ENCODE measurements at regions not wholly inside any gene's neighbourhood (a gene's known extent, or its start where the extent isn't known, plus 50 kb on each side); places are given as distances from the start of the nearest gene placed in this dataset.
A peak's percentile ranks its signal among the peaks of the same experiment; 100 is the strongest.

GRCh38 chr4:3644849-3645627 lies 112.8 kb upstream of the LRPAP1 start:
- no peak overlapping the region for H3K27ac Mint-ChIP-seq
- POLR2A ChIA-PET = no interaction called here

GRCh38 chr4:3643518-3644433 lies 111.6 kb upstream of the LRPAP1 start:
- H3K36me3 Mint-ChIP-seq = no peaks in the 10 kb centered on the region
- peak overlapping the region in 2 of 10 donors; percentile 24 to 31 for H3K27ac Mint-ChIP-seq
- peaks cover 0 to 14% (median 11%) of the 10 kb centered on the region in 5 donors for H3K27me3 Mint-ChIP-seq
- POLR2A ChIA-PET = no interaction called here
- DNase-seq (no peak), ATAC-seq (no peak)
- H3K4me3 Mint-ChIP-seq = no peak overlapping the region
- H3K9me3 Mint-ChIP-seq = no peaks in the 10 kb centered on the region
- no peaks in the 10 kb centered on the region for H3K4me1 Mint-ChIP-seq

More at GRCh38 chr4:3644849-3645627, 112.8 kb upstream of the LRPAP1 start:
- Mint-ChIP-seq H3K4me3 (no peak overlapping the region), H3K36me3 (no peaks in the 10 kb centered on the region), H3K27me3 (peaks cover 0 to 14% (median 7%) of the 10 kb centered on the region in 5 donors), H3K9me3 (no peaks in the 10 kb centered on the region), H3K4me1 (no peaks in the 10 kb centered on the region)
- no peak for ATAC-seq
- no peak for DNase-seq

GRCh38 chr4:3642806-3643517 lies 110.7 kb upstream of the LRPAP1 start:
- no peak overlapping the region for H3K27ac Mint-ChIP-seq
- no peaks in the 10 kb centered on the region for H3K9me3 Mint-ChIP-seq
- H3K27me3 Mint-ChIP-seq = peaks cover 0 to 14% (median 11%) of the 10 kb centered on the region in 5 donors
- H3K4me1 Mint-ChIP-seq = no peaks in the 10 kb centered on the region
- H3K36me3 Mint-ChIP-seq = no peaks in the 10 kb centered on the region
- DNase-seq = no peak
- no peak for ATAC-seq
- H3K4me3 Mint-ChIP-seq = no peak overlapping the region
- POLR2A ChIA-PET = no interaction called here

- DNase-seq = no peak
- Mint-ChIP-seq H3K9me3 (no peaks in the 10 kb centered on the region), H3K36me3 (no peaks in the 10 kb centered on the region), H3K4me3 (no peak overlapping the region), H3K27me3 (peaks cover 0 to 16% (median 11%) of the 10 kb centered on the region in 5 donors), H3K27ac (no peak overlapping the region), H3K4me1 (no peaks in the 10 kb centered on the region)
- ATAC-seq = no peak
- POLR2A ChIA-PET = no interaction called here
These were observed 109.9 kb upstream of the LRPAP1 start for GRCh38 chr4:3642056-3642630.

- Mint-ChIP-seq H3K4me3 (no peak overlapping the region), H3K9me3 (no peaks in the 10 kb centered on the region), H3K4me1 (no peaks in the 10 kb centered on the region), H3K27me3 (peaks cover 0 to 21% (median 11%) of the 10 kb centered on the region in 5 donors), H3K36me3 (no peaks in the 10 kb centered on the region), H3K27ac (no peak overlapping the region)
- ATAC-seq = no peak
- POLR2A ChIA-PET = no interaction called here
- peak in 1 of 10 donors; percentile 9 for DNase-seq
These were observed 109.3 kb upstream of the LRPAP1 start for GRCh38 chr4:3641501-3641900.

- Mint-ChIP-seq H3K9me3 (no peaks in the 10 kb centered on the region), H3K4me1 (no peaks in the 10 kb centered on the region), H3K36me3 (no peaks in the 10 kb centered on the region), H3K27me3 (peaks cover 0 to 26% (median 11%) of the 10 kb centered on the region in 5 donors), H3K27ac (no peak overlapping the region), H3K4me3 (peak overlapping the region in 1 of 10 donors; percentile 24)
- POLR2A ChIA-PET = no interaction called here
- ATAC-seq (no peak), DNase-seq (peak in 1 of 10 donors; percentile 45)
These were observed 108.4 kb upstream of the LRPAP1 start for GRCh38 chr4:3640587-3640962.

GRCh38 chr4:3639613-3640586 lies 107.7 kb upstream of the LRPAP1 start:
- DNase-seq = no peak
- Mint-ChIP-seq H3K27ac (no peak overlapping the region), H3K4me3 (no peak overlapping the region), H3K9me3 (no peaks in the 10 kb centered on the region), H3K27me3 (peaks cover 0 to 26% (median 13%) of the 10 kb centered on the region in 5 donors), H3K4me1 (no peaks in the 10 kb centered on the region), H3K36me3 (no peaks in the 10 kb centered on the region)
- ATAC-seq = no peak
- POLR2A ChIA-PET = no interaction called here

- Mint-ChIP-seq H3K27ac (no peak overlapping the region), H3K9me3 (no peaks in the 10 kb centered on the region)
These were observed 106.0 kb upstream of the LRPAP1 start for GRCh38 chr4:3638080-3638795.

GRCh38 chr4:3637326-3638016 lies 105.2 kb upstream of the LRPAP1 start:
- H3K36me3 Mint-ChIP-seq = no peaks in the 10 kb centered on the region
- POLR2A ChIA-PET = no interaction called here

More at GRCh38 chr4:3638080-3638795, 106.0 kb upstream of the LRPAP1 start:
- POLR2A ChIA-PET = no interaction called here
- no peak overlapping the region for H3K4me3 Mint-ChIP-seq
- no peaks in the 10 kb centered on the region for H3K36me3 Mint-ChIP-seq
- H3K27me3 Mint-ChIP-seq = peaks cover 0 to 21% (median 7%) of the 10 kb centered on the region in 5 donors
- ATAC-seq = no peak
- DNase-seq = no peak
- H3K4me1 Mint-ChIP-seq = no peaks in the 10 kb centered on the region

GRCh38 chr4:3636646-3637320 lies 104.6 kb upstream of the LRPAP1 start:
- peaks cover 0 to 21% (median 7%) of the 10 kb centered on the region in 5 donors for H3K27me3 Mint-ChIP-seq
- H3K27ac Mint-ChIP-seq = no peak overlapping the region
- DNase-seq (peak in 1 of 10 donors; percentile 36), ATAC-seq (no peak)
- H3K4me1 Mint-ChIP-seq = no peaks in the 10 kb centered on the region
- POLR2A ChIA-PET = no interaction called here
- no peaks in the 10 kb centered on the region for H3K36me3 Mint-ChIP-seq
- H3K9me3 Mint-ChIP-seq = peaks cover 0 to 2% (median 0%) of the 10 kb centered on the region in 9 donors
- no peak overlapping the region for H3K4me3 Mint-ChIP-seq

More at GRCh38 chr4:3637326-3638016, 105.2 kb upstream of the LRPAP1 start:
- DNase-seq = peak in 1 of 10 donors; percentile 15
- H3K27me3 Mint-ChIP-seq = peaks cover 0 to 21% (median 7%) of the 10 kb centered on the region in 5 donors
- no peak overlapping the region for H3K27ac Mint-ChIP-seq
- H3K9me3 Mint-ChIP-seq = peaks cover 0 to 2% (median 0%) of the 10 kb centered on the region in 9 donors
- ATAC-seq = no peak
- no peak overlapping the region for H3K4me3 Mint-ChIP-seq
- H3K4me1 Mint-ChIP-seq = no peaks in the 10 kb centered on the region
